ENCODE measurements at regions not wholly inside any gene's neighbourhood (a gene's known extent, or its start where the extent isn't known, plus 50 kb on each side); places are given as distances from the start of the nearest gene placed in this dataset.
"Not testable (repeated sequence)": the region's sequence is repeated elsewhere in the genome, so short reads cannot be mapped to it uniquely, and the experiment has no call there.

DNA sequence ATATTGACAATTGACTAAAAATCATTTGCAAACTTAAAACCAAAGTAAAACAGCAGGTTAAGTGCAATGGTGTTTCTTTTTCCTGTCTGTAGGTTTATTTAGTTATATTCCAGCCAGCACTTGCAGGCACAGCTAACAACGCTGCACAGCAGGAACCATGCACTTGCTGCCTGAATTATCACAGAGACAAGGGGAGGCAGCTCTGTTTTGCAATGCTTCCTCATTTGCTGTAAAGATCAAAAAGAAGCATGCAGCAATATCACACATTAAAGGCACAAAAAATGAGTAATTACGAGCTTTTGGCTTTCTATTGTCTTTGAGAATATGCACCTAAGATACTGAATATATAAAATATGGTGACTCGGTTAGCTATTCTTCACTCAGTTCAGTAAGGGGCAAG is 241.9 kb downstream of the EPHA7 start (continued):
- TF ChIP-seq EZH2 (IDR thresholded peaks at IDR 0.05; ENCODE audit: borderline replicate concordance, insufficient read depth, low read length, poor library complexity, severe bottlenecking) (no peak), RAD21 (conservative IDR thresholded peaks at IDR 0.05) (no peak)

- no peak for TF ChIP-seq RAD21 (conservative IDR thresholded peaks at IDR 0.05)
- no peak for TF ChIP-seq POLR2AphosphoS5 (IDR thresholded peaks at IDR 0.05)
- TF ChIP-seq REST (IDR thresholded peaks at IDR 0.05; ENCODE audit: borderline replicate concordance): no peak
- no peak for TF ChIP-seq EP300 (conservative IDR thresholded peaks at IDR 0.05; ENCODE audit: poor library complexity, severe bottlenecking)
- TF ChIP-seq, protein P1, sequence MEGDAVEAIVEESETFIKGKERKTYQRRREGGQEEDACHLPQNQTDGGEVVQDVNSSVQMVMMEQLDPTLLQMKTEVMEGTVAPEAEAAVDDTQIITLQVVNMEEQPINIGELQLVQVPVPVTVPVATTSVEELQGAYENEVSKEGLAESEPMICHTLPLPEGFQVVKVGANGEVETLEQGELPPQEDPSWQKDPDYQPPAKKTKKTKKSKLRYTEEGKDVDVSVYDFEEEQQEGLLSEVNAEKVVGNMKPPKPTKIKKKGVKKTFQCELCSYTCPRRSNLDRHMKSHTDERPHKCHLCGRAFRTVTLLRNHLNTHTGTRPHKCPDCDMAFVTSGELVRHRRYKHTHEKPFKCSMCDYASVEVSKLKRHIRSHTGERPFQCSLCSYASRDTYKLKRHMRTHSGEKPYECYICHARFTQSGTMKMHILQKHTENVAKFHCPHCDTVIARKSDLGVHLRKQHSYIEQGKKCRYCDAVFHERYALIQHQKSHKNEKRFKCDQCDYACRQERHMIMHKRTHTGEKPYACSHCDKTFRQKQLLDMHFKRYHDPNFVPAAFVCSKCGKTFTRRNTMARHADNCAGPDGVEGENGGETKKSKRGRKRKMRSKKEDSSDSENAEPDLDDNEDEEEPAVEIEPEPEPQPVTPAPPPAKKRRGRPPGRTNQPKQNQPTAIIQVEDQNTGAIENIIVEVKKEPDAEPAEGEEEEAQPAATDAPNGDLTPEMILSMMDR (IDR thresholded peaks at IDR 0.05; ENCODE audit: poor library complexity, severe bottlenecking): no peak
- Histone ChIP-seq H3K9me3 (ENCODE audit: low read length) (no peaks in the 10 kb centered on the region), H3K9me2 (ENCODE audit: insufficient read depth, low read length) (no peaks in the 10 kb centered on the region), H3K9ac (ENCODE audit: low read length) (no peak overlapping the region), H3F3A (ENCODE audit: insufficient read depth, low read length, poor library complexity, severe bottlenecking) (no peaks in the 10 kb centered on the region), H3K36me3 (ENCODE audit: insufficient read depth, low read length) (no peaks in the 10 kb centered on the region), H2AFZ (ENCODE audit: low read depth, low read length) (no peak overlapping the region), H3K4me2 (ENCODE audit: low read length) (no peak overlapping the region), H3K27ac (ENCODE audit: low read length) (no peak overlapping the region), H3K27me3 (ENCODE audit: insufficient read depth, low read depth, low read length) (no peaks in the 10 kb centered on the region), H3K79me2 (replicated peaks; ENCODE audit: insufficient read depth, low read length) (no peaks in the 10 kb centered on the region), H4K20me1 (ENCODE audit: insufficient read depth) (no peaks in the 10 kb centered on the region), H3K4me3 (ENCODE audit: low read length) (no peak overlapping the region)
Observed at GRCh38 chr6:93176070-93176469, 243.3 kb downstream of the EPHA7 start.

DNA sequence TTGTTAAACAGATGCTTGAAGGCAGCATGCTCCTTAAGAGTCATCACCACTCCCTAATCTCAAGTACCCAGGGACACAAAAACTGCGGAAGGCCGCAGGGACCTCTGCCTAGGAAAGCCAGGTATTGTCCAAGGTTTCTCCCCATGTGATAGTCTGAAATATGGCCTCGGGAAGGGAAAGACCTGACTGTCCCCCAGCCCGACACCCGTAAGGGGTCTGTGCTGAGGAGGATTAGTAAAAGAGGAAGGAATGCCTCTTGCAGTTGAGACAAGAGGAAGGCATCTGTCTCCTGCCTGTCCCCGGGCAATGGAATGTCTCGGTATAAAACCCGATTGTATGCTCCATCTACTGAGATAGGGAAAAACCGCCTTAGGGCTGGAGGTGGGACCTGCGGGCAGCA is 245.8 kb downstream of the EPHA7 start:
- not testable (repeated sequence) for H2AFZ ChIP-seq (ENCODE audit: low read depth, low read length); H3K9me2 ChIP-seq (ENCODE audit: insufficient read depth, low read length); H3K9me3 ChIP-seq (ENCODE audit: low read length); H3K9ac ChIP-seq (ENCODE audit: low read length); H3K27me3 ChIP-seq (ENCODE audit: insufficient read depth, low read depth, low read length); H4K20me1 ChIP-seq (ENCODE audit: insufficient read depth); H3K4me2 ChIP-seq (ENCODE audit: low read length); H3K79me2 ChIP-seq (replicated peaks; ENCODE audit: insufficient read depth, low read length); H3K36me3 ChIP-seq (ENCODE audit: insufficient read depth, low read length); H3K4me3 ChIP-seq (ENCODE audit: low read length); H3F3A ChIP-seq (ENCODE audit: insufficient read depth, low read length, poor library complexity, severe bottlenecking); H3K27ac ChIP-seq (ENCODE audit: low read length)

DNA sequence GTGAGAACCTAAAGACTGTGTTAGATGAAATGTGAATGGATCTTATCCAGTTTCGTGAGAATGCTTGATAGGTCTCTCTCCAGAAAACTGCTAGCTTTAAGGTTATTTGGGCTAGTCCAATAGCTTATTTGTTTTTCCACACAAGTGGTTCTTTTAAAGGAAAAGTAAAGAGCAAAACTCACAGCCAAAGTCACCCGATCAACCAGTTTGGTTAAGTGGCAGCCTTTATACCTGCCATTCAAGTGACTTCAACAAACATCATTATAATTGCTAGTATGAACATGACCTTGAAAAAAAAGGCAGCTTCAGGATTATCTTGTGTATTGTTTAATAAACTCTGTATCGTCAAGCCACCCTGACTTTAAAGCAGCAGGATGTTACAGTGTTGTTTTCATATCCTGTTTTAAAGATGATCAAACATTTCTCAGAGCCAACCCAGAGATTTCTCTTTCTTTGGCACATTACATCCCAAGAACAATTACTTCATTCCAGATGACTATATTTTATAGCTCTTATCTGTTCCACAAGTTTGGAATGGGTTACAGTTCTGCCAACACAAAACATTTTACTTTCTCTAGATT is 253.4 kb downstream of the EPHA7 start:
- no peak overlapping the region for H3K9ac ChIP-seq (ENCODE audit: low read length)
- H3K9me3 ChIP-seq (ENCODE audit: low read length): no peaks in the 10 kb centered on the region
- no peaks in the 10 kb centered on the region for H4K20me1 ChIP-seq (ENCODE audit: insufficient read depth)
- H2AFZ ChIP-seq (ENCODE audit: low read depth, low read length): no peak overlapping the region
- no peaks in the 10 kb centered on the region for H3K9me2 ChIP-seq (ENCODE audit: insufficient read depth, low read length)
- no peak for TF ChIP-seq MXI1 (conservative IDR thresholded peaks at IDR 0.05; ENCODE audit: poor library complexity, severe bottlenecking)
- no peak for TF ChIP-seq RAD21 (conservative IDR thresholded peaks at IDR 0.05)
- no peak for TF ChIP-seq EP300 (conservative IDR thresholded peaks at IDR 0.05; ENCODE audit: poor library complexity, severe bottlenecking)
- TF ChIP-seq, protein P1 (IDR thresholded peaks at IDR 0.05; ENCODE audit: poor library complexity, severe bottlenecking): no peak
- no peak for TF ChIP-seq TAF1 (IDR thresholded peaks at IDR 0.05; ENCODE audit: low read depth)
- TF ChIP-seq EZH2 (IDR thresholded peaks at IDR 0.05; ENCODE audit: borderline replicate concordance, insufficient read depth, low read length, poor library complexity, severe bottlenecking): no peak
- no peak for TF ChIP-seq SMC3 (conservative IDR thresholded peaks at IDR 0.05; ENCODE audit: poor library complexity)
- TF ChIP-seq REST (IDR thresholded peaks at IDR 0.05; ENCODE audit: borderline replicate concordance): no peak
- TF ChIP-seq POLR2AphosphoS5 (IDR thresholded peaks at IDR 0.05): no peak
- no peak overlapping the region for H3K4me3 ChIP-seq (ENCODE audit: low read length)
- H3K27me3 ChIP-seq (ENCODE audit: insufficient read depth, low read depth, low read length): no peaks in the 10 kb centered on the region
- no peak overlapping the region for H3K4me2 ChIP-seq (ENCODE audit: low read length)
- no peak overlapping the region for H3K27ac ChIP-seq (ENCODE audit: low read length)
- no peaks in the 10 kb centered on the region for H3F3A ChIP-seq (ENCODE audit: insufficient read depth, low read length, poor library complexity, severe bottlenecking)
- H3K79me2 ChIP-seq (replicated peaks; ENCODE audit: insufficient read depth, low read length): no peaks in the 10 kb centered on the region
- no peaks in the 10 kb centered on the region for H3K36me3 ChIP-seq (ENCODE audit: insufficient read depth, low read length)
